ENCODE measurements at regions not wholly inside any gene's neighbourhood (a gene's known extent, or its start where the extent isn't known, plus 50 kb on each side); places are given as distances from the start of the nearest gene placed in this dataset.

- TF ChIP-seq, protein P1, sequence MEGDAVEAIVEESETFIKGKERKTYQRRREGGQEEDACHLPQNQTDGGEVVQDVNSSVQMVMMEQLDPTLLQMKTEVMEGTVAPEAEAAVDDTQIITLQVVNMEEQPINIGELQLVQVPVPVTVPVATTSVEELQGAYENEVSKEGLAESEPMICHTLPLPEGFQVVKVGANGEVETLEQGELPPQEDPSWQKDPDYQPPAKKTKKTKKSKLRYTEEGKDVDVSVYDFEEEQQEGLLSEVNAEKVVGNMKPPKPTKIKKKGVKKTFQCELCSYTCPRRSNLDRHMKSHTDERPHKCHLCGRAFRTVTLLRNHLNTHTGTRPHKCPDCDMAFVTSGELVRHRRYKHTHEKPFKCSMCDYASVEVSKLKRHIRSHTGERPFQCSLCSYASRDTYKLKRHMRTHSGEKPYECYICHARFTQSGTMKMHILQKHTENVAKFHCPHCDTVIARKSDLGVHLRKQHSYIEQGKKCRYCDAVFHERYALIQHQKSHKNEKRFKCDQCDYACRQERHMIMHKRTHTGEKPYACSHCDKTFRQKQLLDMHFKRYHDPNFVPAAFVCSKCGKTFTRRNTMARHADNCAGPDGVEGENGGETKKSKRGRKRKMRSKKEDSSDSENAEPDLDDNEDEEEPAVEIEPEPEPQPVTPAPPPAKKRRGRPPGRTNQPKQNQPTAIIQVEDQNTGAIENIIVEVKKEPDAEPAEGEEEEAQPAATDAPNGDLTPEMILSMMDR (IDR thresholded peaks at IDR 0.05; ENCODE audit: poor library complexity), result no peak
- no peak for TF ChIP-seq EZH2 (IDR thresholded peaks at IDR 0.05; ENCODE audit: borderline replicate concordance)
Observed at GRCh38 chr6:141258516-141258915, 874.2 kb upstream of the GJE1 start.

Measured in hepatocyte (in vitro differentiated cells).